Common myeloid progenitor, CD34-positive (primary cell): ENCODE measurements at regions not wholly inside any gene's neighbourhood (a gene's known extent, or its start where the extent isn't known, plus 50 kb on each side); places are given as distances from the start of the nearest gene placed in this dataset.

Source experiments
- CTCF ChIA-PET: fragments of 350-600 bp; sonication (Branson Sonifier 250); formaldehyde crosslinking; loops from one replicate; lab custom pipeline; 2021; ENCODE audit warnings: antibody characterized with exemption; lab: Charles Lee
- POLR2A ChIA-PET: fragments of 350-600 bp; sonication (Branson Sonifier 250); formaldehyde crosslinking; loops from one replicate; lab custom pipeline; 2021; ENCODE audit warnings: antibody characterized with exemption; lab: Charles Lee
- DNase-seq, 3 donors: peaks; one replicate each; pipeline versions ENCODE4 v3.0.0 to v3.0.0-alpha.2; 2013
- H3K27ac ChIP-seq, 2 experiments: 1 replicate in 1 of 2; 2 replicates in 1 of 2; pipeline ENCODE4 v1.7.0; 2013; ENCODE audit warnings: inconsistent platforms in 2 of 2, low read length in 2 of 2, mild to moderate bottlenecking in 2 of 2, low read depth in 1 of 2, moderate library complexity in 1 of 2; ENCODE audit not compliant: severe bottlenecking in 2 of 2, insufficient read depth in 1 of 2, poor library complexity in 1 of 2
- H3K27me3 ChIP-seq, 5 experiments: replicated peaks in 2 of 5; 1 replicate in 3 of 5; 2 replicates in 2 of 5; pipeline versions ENCODE4 v1.6.1 to v1.7.0; 2013; ENCODE audit warnings: low read length in 4 of 5, mild to moderate bottlenecking in 2 of 5, moderate library complexity in 2 of 5, inconsistent platforms in 1 of 5; ENCODE audit not compliant: insufficient read depth in 5 of 5, control insufficient read depth in 4 of 5
- H3K36me3 ChIP-seq, 4 experiments: 1 replicate in 2 of 4; 2 replicates in 2 of 4; pipeline versions ENCODE4 v1.6.1 to v1.7.0; 2013; ENCODE audit warnings: low read length in 3 of 4, control low read depth in 1 of 4, mild to moderate bottlenecking in 1 of 4; ENCODE audit not compliant: control insufficient read depth in 4 of 4, insufficient read depth in 4 of 4
- H3K4me1 ChIP-seq, 4 experiments: 1 replicate in 3 of 4; 2 replicates in 1 of 4; pipeline versions ENCODE4 v1.6.1 to v1.7.1; 2013; ENCODE audit warnings: low read length in 3 of 4, mild to moderate bottlenecking in 3 of 4, control low read depth in 1 of 4, inconsistent platforms in 1 of 4, moderate library complexity in 1 of 4; ENCODE audit not compliant: control insufficient read depth in 4 of 4, insufficient read depth in 4 of 4; ENCODE audit errors: control extremely low read depth in 1 of 4
- H3K4me3 ChIP-seq, 7 experiments: 1 replicate in 4 of 7; 2 replicates in 3 of 7; pipeline versions ENCODE4 v1.5.1 to v1.7.0; 2013; ENCODE audit warnings: mild to moderate bottlenecking in 7 of 7, low read length in 6 of 7, moderate library complexity in 6 of 7, inconsistent platforms in 2 of 7, low read depth in 2 of 7, control low read depth in 1 of 7; ENCODE audit not compliant: insufficient read depth in 4 of 7, control insufficient read depth in 1 of 7; ENCODE audit errors: extremely low read depth in 1 of 7
- H3K9me3 ChIP-seq, 5 experiments: 1 replicate in 4 of 5; 2 replicates in 1 of 5; pipeline versions ENCODE4 v1.6.1 to v1.7.1; 2013; ENCODE audit warnings: low read length in 4 of 5, mild to moderate bottlenecking in 2 of 5, inconsistent platforms in 1 of 5, low read depth in 1 of 5, moderate library complexity in 1 of 5; ENCODE audit not compliant: control insufficient read depth in 4 of 5, insufficient read depth in 2 of 5; ENCODE audit errors: control extremely low read depth in 1 of 5
- WGBS: methylation state at CpG from one replicate; pipeline ENCODE4 v1.1.5; 2013; ENCODE audit not compliant: insufficient coverage; 5-methylcytosine and 5-hydroxymethylcytosine counted together

DNA sequence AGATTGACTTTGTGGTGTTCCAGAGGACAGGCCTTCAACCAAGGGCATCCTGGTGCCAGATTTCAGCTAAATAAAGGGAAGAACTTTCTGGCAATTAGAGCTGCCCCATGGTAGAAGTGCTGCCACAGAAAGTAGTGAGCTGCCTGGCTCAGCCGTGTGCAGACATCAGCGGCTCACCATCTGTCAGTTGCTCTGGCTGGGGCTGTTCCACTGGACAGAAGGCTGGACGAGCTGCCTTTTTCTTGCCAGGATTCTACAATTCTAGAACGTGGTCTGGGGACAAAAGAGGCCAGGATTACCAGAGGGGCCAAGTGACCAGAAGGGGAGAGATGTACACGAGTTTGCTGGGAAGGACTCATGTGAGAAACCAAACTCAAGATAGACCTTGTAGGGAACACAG, 107.0 kb upstream of the RPL38 start:
- 88% methylated on average over 5 of the region's 5 CpGs for WGBS
- CTCF ChIA-PET = no interaction called here
- DNase-seq = no peak

DNA sequence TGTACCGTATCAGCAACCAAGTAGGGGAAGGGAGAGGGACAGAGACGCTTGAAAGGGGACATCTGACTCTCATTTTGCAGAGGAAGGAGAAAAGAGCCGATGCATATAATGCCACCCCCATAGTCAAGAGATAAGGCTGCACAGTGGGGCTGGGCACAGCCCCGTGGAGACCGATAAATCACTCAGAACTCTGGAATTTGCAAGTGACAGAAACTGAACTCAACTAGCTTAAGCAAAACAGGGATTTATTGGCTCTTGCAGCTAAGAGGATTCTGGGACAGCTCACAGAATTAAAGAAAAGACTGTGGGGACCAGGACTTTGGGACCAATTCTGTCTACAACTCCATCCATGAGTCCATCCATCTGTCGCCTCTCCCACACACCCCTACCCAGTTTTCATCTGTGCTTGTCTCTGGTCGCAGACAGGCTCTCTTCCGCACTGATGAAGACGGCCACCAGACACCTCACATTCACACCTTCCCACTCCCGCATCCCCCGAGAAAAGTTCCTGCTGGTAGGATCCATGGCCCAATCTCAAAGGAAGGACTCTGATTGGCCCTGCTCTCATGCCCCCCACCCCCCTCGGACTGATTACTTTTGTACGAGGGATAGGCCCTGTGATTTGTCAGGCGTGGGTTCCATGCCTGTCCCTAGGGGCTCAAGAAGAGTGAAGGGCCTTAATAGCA, 105.9 kb upstream of the RPL38 start:
- CTCF ChIA-PET = no interaction called here
- Histone ChIP-seq H3K9me3 (peaks cover 0 to 11% (median 2%) of the 10 kb centered on the region in 5 experiments), H3K4me1 (no peaks in the 10 kb centered on the region), H3K27me3 (peaks cover 3 to 39% (median 10%) of the 10 kb centered on the region in 5 experiments), H3K4me3 (no peak overlapping the region), H3K36me3 (no peaks in the 10 kb centered on the region), H3K27ac (no peak overlapping the region)
- DNase-seq = no peak
- POLR2A ChIA-PET = no interaction called here
- 90% methylated on average over 10 of the region's 14 CpGs for WGBS

More for the DNA sequence above, 107.0 kb upstream of the RPL38 start:
- H3K4me3 ChIP-seq = no peak overlapping the region
- H3K27ac ChIP-seq = no peak overlapping the region
- POLR2A ChIA-PET = no interaction called here
- H3K27me3 ChIP-seq = peaks cover 0 to 29% (median 7%) of the 10 kb centered on the region in 5 experiments
- H3K36me3 ChIP-seq = no peaks in the 10 kb centered on the region
- H3K9me3 ChIP-seq = peaks cover 0 to 15% (median 2%) of the 10 kb centered on the region in 5 experiments
- no peaks in the 10 kb centered on the region for H3K4me1 ChIP-seq

DNA sequence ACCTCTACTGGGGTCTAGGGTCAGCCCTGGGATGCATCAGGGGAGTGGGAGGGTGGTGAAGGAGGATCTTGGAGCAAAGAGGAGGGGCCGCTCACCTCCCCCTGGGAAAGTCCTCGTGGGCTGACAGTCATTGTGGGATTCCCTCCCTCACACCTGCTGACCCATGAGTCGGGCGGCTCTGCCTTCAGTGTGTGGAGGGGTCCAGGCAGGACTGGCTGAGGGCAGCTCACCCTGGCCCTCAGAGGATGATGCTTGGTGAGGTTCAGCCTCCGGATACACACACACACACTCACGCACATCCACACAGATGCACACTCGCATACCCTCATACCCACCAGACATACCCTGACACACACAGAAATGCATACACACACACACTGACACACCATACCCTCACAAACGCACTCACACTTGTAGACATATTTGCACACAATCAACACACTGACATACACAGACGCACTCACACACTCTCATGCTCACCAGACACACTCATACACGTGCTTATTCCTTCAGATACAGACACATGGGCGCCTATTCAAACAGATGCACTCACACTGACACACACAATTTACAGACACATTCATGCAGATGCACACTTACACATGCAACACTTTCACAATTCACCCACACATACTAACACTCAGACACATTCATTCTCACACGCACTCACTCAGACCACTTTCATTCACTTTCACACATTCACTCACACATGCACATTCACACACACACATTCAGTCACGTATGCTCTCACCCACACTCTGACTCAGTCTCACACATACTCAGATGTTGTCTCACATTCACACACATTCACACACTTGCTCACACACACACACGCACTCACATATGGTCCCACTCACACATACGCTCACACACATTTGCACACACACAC, 105.1 kb upstream of the RPL38 start:
- ChIA-PET POLR2A (no interaction called here), CTCF (no interaction called here)
- WGBS = 97% methylated on average over 12 of the region's 15 CpGs

DNA sequence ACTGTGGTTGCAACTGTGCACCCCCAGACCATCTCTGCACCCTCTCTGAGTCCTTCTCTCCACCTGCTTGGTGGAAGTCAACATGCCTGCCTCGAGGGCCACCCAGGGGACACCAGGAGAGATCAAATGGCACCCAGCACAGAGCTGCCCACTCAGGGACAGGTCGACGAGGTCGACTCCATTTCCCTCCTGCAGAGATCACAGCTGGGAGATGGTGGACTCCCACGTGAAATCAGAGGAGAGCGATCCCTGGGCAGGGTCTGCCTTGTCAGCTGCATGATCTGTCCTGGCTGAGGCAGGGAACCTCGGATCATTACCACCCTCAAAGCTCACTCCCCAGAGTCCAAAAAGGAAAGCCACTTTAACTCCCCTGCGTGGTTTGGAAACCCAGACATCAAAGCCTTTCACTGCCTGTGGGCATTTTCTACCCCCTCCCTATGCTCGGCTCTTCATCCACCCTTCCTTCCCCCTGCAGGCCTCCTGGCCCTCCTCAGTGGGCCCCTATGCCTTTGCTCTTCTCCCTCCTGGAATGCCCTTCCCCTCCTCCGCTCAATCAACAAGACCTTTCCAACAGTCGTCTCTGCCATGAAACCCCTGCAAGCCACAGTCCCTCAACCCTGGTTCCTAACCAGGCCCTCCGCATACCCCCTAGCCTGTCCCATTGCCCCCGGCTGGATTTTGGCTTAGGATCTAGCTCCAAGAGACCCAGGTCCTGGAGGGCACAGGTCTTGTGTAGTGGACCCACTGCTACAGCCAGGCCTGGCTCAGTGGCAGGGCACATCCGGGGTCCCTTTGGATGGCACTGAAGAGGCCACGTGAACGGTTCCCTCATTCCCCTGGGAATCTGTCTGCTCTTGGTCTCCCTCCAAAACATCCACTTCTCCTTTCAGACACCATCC, 103.8 kb upstream of the RPL38 start:
- DNase-seq = no peak
- POLR2A ChIA-PET = no interaction called here
- Histone ChIP-seq H3K27ac (no peak overlapping the region), H3K27me3 (peaks cover 0 to 43% (median 10%) of the 10 kb centered on the region in 5 experiments), H3K36me3 (no peaks in the 10 kb centered on the region), H3K4me1 (no peaks in the 10 kb centered on the region), H3K4me3 (no peak overlapping the region), H3K9me3 (no peaks in the 10 kb centered on the region)
- CTCF ChIA-PET = no interaction called here
- WGBS = 67% methylated on average over 12 of the region's 16 CpGs

More for the DNA sequence above, 105.1 kb upstream of the RPL38 start:
- DNase-seq = no peak
- H3K27ac ChIP-seq = no peak overlapping the region
- peaks cover 3 to 41% (median 10%) of the 10 kb centered on the region in 5 experiments for H3K27me3 ChIP-seq
- peaks cover 0 to 3% (median 0%) of the 10 kb centered on the region in 5 experiments for H3K9me3 ChIP-seq
- H3K4me3 ChIP-seq = no peak overlapping the region
- H3K36me3 ChIP-seq = no peaks in the 10 kb centered on the region
- no peaks in the 10 kb centered on the region for H3K4me1 ChIP-seq

DNA sequence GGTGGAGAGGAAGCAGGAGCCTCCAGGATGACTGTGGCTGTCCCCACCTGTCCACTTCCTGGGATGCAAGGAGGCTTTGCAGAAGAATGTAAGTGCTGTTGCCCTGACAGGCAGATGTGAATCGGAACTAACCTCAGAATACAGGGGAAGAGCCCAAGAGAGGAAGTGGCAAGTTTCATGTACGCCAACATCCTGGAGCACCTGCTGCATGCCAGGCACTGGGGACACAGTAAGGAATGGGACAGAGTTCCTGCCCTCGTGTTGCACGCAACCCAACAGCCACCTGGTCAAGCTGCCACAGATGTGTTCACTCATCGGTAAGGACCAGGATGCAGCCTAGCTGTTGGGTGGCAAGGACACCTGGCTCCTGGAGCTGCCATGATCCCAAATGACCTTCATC, 98.6 kb upstream of the RPL38 start:
- H3K27ac ChIP-seq = no peak overlapping the region
- H3K4me1 ChIP-seq = peaks cover 0 to 1% (median 0%) of the 10 kb centered on the region in 4 experiments
- no peak overlapping the region for H3K4me3 ChIP-seq
- no peaks in the 10 kb centered on the region for H3K36me3 ChIP-seq
- ChIA-PET POLR2A (no interaction called here), CTCF (no interaction called here)
- peak in 1 of 3 donors; percentile 5 for DNase-seq
- no peaks in the 10 kb centered on the region for H3K9me3 ChIP-seq
- H3K27me3 ChIP-seq = peaks cover 0 to 50% (median 13%) of the 10 kb centered on the region in 5 experiments
- WGBS = 76% methylated on average over 5 of the region's 5 CpGs

DNA sequence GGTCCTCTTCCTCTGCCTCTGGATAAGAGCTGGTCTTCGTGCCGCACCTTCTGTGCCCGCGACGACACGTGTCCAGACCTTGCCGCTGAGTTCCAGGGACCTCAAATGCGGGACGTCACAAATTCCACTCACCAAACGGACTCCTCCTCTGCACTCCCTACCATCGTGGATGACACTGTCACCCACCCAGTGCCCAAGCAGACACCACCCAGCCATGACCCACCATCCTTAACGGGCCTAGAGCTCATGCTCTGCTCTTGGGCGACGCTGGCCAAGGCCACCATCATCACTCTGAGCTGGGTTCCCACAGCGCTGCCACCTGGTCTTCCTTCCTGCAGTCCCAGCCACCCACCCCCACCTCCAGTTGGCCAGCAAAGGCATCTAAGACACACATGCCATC, 96.4 kb upstream of the RPL38 start:
- Histone ChIP-seq H3K27ac (no peak overlapping the region), H3K4me3 (no peak overlapping the region), H3K4me1 (peaks cover 0 to 1% (median 0%) of the 10 kb centered on the region in 4 experiments), H3K9me3 (no peaks in the 10 kb centered on the region), H3K36me3 (no peaks in the 10 kb centered on the region), H3K27me3 (peaks cover 0 to 32% (median 11%) of the 10 kb centered on the region in 5 experiments)
- WGBS = 98% methylated on average over 11 of the region's 15 CpGs
- ChIA-PET CTCF (no interaction called here), POLR2A (no interaction called here)
- DNase-seq = no peak
